ENCODE measurements at regions not wholly inside any gene's neighbourhood (a gene's known extent, or its start where the extent isn't known, plus 50 kb on each side); places are given as distances from the start of the nearest gene placed in this dataset.

DNA sequence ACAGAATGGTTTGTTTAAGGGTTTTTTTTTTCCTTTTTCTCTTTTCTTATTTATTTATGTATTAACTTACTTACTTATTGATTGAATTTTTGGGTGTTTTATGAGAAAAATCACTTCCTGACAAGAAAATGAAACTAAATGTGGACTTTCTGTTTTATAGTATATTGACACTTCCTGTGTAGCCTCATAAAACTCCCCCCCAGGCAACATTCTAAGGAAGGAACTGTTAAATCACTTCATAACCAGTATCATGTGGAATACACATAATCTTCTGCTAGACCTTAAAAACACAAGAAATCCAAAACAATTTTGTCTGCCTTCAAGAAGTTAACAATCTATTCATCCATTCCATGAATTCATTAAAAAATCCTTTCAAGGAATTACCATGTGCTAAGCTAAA, 164.1 kb upstream of the TOM1L1 start:
- Mint-ChIP-seq H3K36me3 (ENCODE audit: low read depth) (peaks cover 2% of the 10 kb centered on the region), H3K9me3 (ENCODE audit: insufficient read depth) (no peaks in the 10 kb centered on the region), H3K27me3 (ENCODE audit: low read depth) (peaks cover 2% of the 10 kb centered on the region), H3K4me3 (no peak overlapping the region), H3K27ac (no peak overlapping the region), H3K4me1 (ENCODE audit: low read depth) (no peaks in the 10 kb centered on the region)
- ATAC-seq (no peak), DNase-seq (no peak)
- ChIA-PET POLR2A (no interaction called here), CTCF (no interaction called here)

DNA sequence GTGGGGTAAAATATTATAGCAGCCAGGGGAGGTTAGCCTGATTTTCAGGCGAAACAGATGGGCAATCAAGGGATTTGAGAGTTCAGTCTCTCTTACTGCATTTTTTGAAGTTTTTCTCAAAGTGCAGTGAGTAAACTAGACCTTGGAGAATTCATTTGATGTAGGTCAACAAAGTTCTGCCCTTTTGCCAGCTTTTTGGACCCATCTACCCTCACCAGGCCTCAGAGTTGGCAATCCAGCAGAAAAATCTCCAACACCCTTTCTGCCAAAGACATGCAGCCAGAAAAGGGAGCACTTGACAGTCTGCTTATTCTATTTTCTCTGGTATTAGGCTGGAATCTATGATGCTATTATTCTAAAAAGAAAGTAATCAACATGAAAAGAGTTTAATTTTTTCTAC, 162.2 kb upstream of the TOM1L1 start:
- Mint-ChIP-seq H3K4me1 (ENCODE audit: low read depth) (no peaks in the 10 kb centered on the region), H3K27me3 (ENCODE audit: low read depth) (peaks cover 2% of the 10 kb centered on the region), H3K9me3 (ENCODE audit: insufficient read depth) (no peaks in the 10 kb centered on the region), H3K36me3 (ENCODE audit: low read depth) (peaks cover 2% of the 10 kb centered on the region), H3K4me3 (no peak overlapping the region), H3K27ac (no peak overlapping the region)
- ChIA-PET CTCF (no interaction called here), POLR2A (no interaction called here)
- DNase-seq (no peak), ATAC-seq (no peak)

DNA sequence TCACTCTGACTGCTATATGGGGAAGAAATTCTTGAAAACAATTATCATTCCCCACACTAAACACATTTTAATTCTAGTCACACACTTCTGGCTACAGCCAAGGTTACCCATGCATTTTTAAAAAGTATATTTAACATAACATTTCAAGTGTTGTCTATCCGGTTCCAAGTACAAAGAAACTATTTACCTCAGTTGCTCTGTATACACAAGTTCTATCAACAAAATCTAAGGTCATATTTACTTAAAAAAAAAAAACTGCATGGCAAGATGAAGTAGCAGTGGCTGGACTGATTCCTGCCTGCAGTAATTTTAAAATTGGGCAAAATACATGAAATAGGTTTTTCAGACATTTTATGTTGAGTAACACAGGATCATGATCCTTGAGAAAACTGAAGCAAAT, 155.9 kb upstream of the TOM1L1 start:
- no peak for ATAC-seq
- DNase-seq, result no peak
- H3K27me3 Mint-ChIP-seq (ENCODE audit: low read depth), result peaks cover 2% of the 10 kb centered on the region
- H3K36me3 Mint-ChIP-seq (ENCODE audit: low read depth), result no peaks in the 10 kb centered on the region
- no peak overlapping the region for H3K27ac Mint-ChIP-seq
- no peak overlapping the region for H3K4me3 Mint-ChIP-seq
- POLR2A ChIA-PET, result no interaction called here
- no peaks in the 10 kb centered on the region for H3K4me1 Mint-ChIP-seq (ENCODE audit: low read depth)
- no peaks in the 10 kb centered on the region for H3K9me3 Mint-ChIP-seq (ENCODE audit: insufficient read depth)
- CTCF ChIA-PET, result no interaction called here

DNA sequence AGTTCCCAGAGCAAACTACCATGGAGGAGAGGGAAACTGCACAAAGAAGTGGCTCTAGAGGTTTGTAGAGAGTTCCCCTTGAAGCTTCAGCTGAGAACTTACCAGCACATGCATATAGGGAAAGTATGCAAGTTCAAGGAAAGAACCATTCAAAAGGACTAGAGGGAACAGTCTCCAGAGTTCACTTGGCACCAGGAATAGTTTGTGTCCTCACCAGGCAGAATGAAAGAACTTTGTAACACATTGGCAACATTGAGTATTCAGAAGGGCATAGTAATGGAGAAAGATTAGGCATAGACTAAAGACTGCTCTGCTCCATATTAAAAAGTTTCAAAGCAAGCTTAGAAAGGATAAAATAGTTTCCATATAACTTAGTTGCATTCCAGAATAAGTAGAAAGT, 155.4 kb upstream of the TOM1L1 start:
- H3K27ac Mint-ChIP-seq, result no peak overlapping the region
- H3K4me3 Mint-ChIP-seq, result no peak overlapping the region
- CTCF ChIA-PET, result no interaction called here
- H3K4me1 Mint-ChIP-seq (ENCODE audit: low read depth), result no peaks in the 10 kb centered on the region
- POLR2A ChIA-PET, result no interaction called here
- no peaks in the 10 kb centered on the region for H3K36me3 Mint-ChIP-seq (ENCODE audit: low read depth)
- ATAC-seq (no peak), DNase-seq (no peak)
- no peaks in the 10 kb centered on the region for H3K9me3 Mint-ChIP-seq (ENCODE audit: insufficient read depth)
- peaks cover 2% of the 10 kb centered on the region for H3K27me3 Mint-ChIP-seq (ENCODE audit: low read depth)

DNA sequence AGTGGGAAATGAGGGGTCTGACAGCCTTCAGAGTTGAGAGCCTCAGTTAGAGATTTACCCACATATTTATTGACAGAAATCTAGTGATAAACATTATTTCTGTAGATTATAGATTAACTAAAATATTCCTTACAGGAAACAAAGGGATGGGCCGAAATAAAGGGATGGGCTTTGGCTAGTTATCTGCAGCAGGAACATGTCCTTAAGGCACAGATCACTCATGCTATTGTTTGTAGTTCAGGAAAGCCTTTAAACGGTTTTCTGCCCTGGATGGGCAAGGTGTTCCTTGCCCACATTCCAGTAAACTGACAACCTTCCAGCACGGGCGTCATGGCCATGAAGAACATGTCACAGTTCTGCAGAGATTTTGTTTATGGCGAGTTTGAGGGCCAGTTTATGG, 154.8 kb upstream of the TOM1L1 start:
- no peaks in the 10 kb centered on the region for H3K36me3 Mint-ChIP-seq (ENCODE audit: low read depth)
- ChIA-PET POLR2A (no interaction called here), CTCF (no interaction called here)
- ATAC-seq (no peak), DNase-seq (no peak)
- no peak overlapping the region for H3K4me3 Mint-ChIP-seq
- no peaks in the 10 kb centered on the region for H3K9me3 Mint-ChIP-seq (ENCODE audit: insufficient read depth)
- H3K4me1 Mint-ChIP-seq (ENCODE audit: low read depth), result no peaks in the 10 kb centered on the region
- H3K27me3 Mint-ChIP-seq (ENCODE audit: low read depth), result peaks cover under 1% of the 10 kb centered on the region
- H3K27ac Mint-ChIP-seq, result no peak overlapping the region

DNA sequence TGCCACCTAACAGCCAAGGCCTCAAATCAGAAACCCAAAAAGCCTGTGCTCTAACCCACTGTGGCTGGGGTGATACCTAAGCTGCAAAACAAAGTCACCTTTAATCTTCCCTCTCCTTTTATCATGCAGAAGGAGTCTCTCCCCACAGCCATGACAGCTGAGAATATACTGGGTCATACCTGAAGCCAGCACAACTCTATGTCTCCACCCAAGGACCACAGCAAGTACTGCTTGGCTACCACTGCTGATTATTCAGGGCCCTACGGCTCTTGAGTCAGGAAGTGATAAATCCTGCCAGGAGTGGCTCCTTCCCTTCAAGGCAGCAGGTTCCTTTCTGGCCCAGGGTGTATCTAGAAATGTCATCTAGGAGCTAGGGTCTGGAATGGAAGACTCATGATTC, 151.5 kb upstream of the TOM1L1 start:
- Mint-ChIP-seq H3K27me3 (ENCODE audit: low read depth) (no peaks in the 10 kb centered on the region), H3K36me3 (ENCODE audit: low read depth) (no peaks in the 10 kb centered on the region), H3K9me3 (ENCODE audit: insufficient read depth) (no peaks in the 10 kb centered on the region), H3K27ac (no peak overlapping the region), H3K4me3 (no peak overlapping the region), H3K4me1 (ENCODE audit: low read depth) (no peaks in the 10 kb centered on the region)
- POLR2A ChIA-PET, result no interaction called here
- no peak for DNase-seq
- CTCF ChIA-PET, result no interaction called here
- ATAC-seq, result no peak

DNA sequence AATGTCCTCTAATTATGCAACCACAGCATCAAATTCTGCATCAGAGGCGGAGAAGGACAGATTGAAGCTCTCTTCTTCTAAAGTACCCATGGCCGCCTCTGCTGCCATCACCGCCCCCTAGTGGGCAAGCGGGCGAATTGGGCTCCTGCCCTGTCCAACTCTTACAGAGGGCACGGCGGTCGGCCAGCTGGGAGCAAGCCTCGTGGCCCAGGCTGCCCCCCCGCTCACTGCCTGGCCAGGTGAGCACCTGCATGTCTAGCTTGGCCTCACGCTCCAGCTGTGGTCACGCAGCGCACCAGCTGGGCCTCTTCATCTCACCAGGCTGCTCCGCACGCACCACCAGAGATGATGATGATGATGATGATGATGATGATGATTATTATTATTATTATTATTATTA, 146.1 kb upstream of the TOM1L1 start:
- Mint-ChIP-seq H3K4me1 (ENCODE audit: low read depth) (no peaks in the 10 kb centered on the region), H3K9me3 (ENCODE audit: insufficient read depth) (no peaks in the 10 kb centered on the region), H3K27ac (no peak overlapping the region), H3K4me3 (no peak overlapping the region), H3K36me3 (ENCODE audit: low read depth) (no peaks in the 10 kb centered on the region), H3K27me3 (ENCODE audit: low read depth) (no peaks in the 10 kb centered on the region)
- no peak for DNase-seq
- ChIA-PET CTCF (no interaction called here), POLR2A (no interaction called here)
- ATAC-seq, result no peak

DNA sequence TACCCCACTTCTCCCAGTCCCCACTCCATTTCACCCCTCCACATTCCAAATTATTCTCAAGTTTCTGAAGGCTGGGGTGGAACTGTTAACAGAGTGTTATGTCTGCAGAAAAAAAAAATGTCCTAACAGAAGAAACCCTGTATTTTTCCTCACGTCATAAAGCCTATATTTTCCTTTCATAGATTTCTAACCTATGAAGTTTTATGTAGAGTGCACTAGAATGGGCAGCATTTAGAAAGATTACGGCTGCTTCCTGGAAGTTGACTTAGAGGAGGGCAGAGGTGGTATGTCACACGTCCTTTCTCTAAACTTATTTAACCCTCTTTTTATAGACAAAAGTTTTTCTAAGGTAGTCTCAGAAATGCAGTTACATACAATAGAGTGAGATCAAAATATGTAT, 139.8 kb upstream of the TOM1L1 start:
- Mint-ChIP-seq H3K9me3 (ENCODE audit: insufficient read depth) (no peaks in the 10 kb centered on the region), H3K27ac (no peak overlapping the region), H3K4me1 (ENCODE audit: low read depth) (no peaks in the 10 kb centered on the region), H3K27me3 (ENCODE audit: low read depth) (no peaks in the 10 kb centered on the region), H3K4me3 (no peak overlapping the region), H3K36me3 (ENCODE audit: low read depth) (no peaks in the 10 kb centered on the region)
- CTCF ChIA-PET, result no interaction called here
- DNase-seq (no peak), ATAC-seq (no peak)
- POLR2A ChIA-PET, result no interaction called here

DNA sequence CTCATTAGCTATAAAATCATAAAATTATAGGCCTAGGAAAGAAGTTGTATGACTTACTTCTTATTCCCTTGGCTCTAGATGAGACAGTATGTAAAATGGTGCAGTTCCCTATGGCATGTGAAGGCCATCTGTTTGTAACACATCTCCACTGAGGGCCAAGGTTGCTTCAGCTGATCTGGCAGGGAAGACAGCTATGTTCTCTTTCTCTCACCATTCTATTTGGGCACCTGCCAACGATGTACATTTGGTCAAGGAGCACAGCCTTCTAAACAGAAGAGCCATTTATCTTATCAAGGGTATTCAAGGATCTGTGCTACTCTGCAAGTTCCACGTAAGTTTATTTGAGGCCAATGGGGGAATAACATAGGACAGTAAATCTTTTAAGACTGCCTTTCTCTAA, 129.8 kb upstream of the TOM1L1 start:
- H3K4me3 Mint-ChIP-seq, result no peak overlapping the region
- ATAC-seq (no peak), DNase-seq (no peak)
- no peaks in the 10 kb centered on the region for H3K4me1 Mint-ChIP-seq (ENCODE audit: low read depth)
- H3K9me3 Mint-ChIP-seq (ENCODE audit: insufficient read depth), result peaks cover 4% of the 10 kb centered on the region
- ChIA-PET POLR2A (no interaction called here), CTCF (no interaction called here)
- H3K36me3 Mint-ChIP-seq (ENCODE audit: low read depth), result no peaks in the 10 kb centered on the region
- H3K27ac Mint-ChIP-seq, result no peak overlapping the region
- no peaks in the 10 kb centered on the region for H3K27me3 Mint-ChIP-seq (ENCODE audit: low read depth)

DNA sequence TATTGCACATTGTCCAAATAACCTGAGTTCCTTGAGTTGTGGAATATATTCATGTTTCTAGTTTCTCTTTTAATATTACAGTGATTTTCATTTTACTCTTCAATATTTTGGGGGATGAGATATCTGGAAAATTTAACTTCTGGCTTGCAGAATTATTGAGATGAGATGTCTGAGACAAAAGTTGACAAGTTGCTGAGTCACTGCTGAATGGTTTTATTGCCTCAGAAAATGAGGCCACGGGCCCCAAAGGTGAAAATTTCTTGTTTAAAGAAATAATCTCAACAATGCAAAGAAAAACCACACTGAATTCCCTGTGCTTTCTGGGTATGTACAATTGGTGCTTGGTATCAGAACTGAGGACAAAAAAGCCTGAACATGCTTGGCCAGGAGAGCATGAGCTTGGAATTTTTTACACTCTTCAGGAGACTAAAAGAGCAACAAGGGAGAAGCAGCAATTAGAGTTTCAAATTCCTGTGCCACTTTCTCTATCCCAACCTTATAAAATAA, 129.2 kb upstream of the TOM1L1 start:
- ATAC-seq (no peak), DNase-seq (no peak)
- Mint-ChIP-seq H3K9me3 (ENCODE audit: insufficient read depth) (peaks cover 4% of the 10 kb centered on the region), H3K27me3 (ENCODE audit: low read depth) (no peaks in the 10 kb centered on the region), H3K4me3 (no peak overlapping the region), H3K27ac (no peak overlapping the region), H3K36me3 (ENCODE audit: low read depth) (no peaks in the 10 kb centered on the region), H3K4me1 (ENCODE audit: low read depth) (no peaks in the 10 kb centered on the region)
- POLR2A ChIA-PET, result no interaction called here
- CTCF ChIA-PET, result no interaction called here

DNA sequence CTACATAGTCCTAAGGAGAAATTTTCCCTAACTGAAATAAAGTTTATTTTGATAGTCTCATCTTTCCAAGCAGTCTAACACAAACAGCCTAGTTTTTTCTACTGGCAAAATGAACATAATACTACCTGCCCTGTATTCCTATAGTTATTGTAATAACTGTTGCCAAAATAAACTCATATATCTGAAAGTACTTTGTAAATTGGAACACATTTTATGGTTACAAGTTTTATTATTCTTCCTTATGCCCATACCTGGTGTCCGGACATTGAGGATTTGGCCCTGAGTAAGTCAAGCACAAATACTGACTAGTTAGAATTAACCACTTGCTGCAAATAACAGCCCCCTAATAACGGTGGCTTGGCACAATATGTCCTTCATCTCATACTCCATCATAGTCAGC, 120.4 kb upstream of the TOM1L1 start:
- CTCF ChIA-PET, result no interaction called here

DNA sequence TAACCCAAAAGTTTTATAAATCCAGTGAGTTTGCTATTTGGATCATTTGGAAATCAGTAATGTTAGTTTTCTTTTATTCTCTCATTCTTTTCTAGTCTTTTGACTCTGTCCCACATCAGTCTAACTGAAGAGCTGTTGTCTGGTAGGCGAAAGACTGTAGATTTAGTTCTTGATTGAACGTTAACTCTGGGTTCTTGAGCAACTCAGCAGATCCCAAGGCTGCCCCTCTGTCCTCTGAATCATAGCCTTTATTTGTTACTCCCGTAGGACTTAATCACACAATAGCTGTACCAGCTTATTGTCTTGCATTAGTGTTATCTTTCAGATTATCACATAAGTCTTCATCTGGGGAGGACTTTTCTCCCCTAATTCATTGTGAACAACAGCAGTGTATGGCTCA, 119.3 kb upstream of the TOM1L1 start:
- H3K36me3 Mint-ChIP-seq (ENCODE audit: low read depth), result no peaks in the 10 kb centered on the region
- H3K4me3 Mint-ChIP-seq, result no peak overlapping the region
- ChIA-PET CTCF (no interaction called here), POLR2A (no interaction called here)
- ATAC-seq (no peak), DNase-seq (no peak)
- no peak overlapping the region for H3K27ac Mint-ChIP-seq
- no peaks in the 10 kb centered on the region for H3K27me3 Mint-ChIP-seq (ENCODE audit: low read depth)
- H3K4me1 Mint-ChIP-seq (ENCODE audit: low read depth), result no peaks in the 10 kb centered on the region
- no peaks in the 10 kb centered on the region for H3K9me3 Mint-ChIP-seq (ENCODE audit: insufficient read depth)

More for the DNA sequence above, 120.4 kb upstream of the TOM1L1 start:
- Mint-ChIP-seq H3K36me3 (ENCODE audit: low read depth) (no peaks in the 10 kb centered on the region), H3K9me3 (ENCODE audit: insufficient read depth) (no peaks in the 10 kb centered on the region), H3K27me3 (ENCODE audit: low read depth) (no peaks in the 10 kb centered on the region), H3K4me1 (ENCODE audit: low read depth) (no peaks in the 10 kb centered on the region), H3K27ac (no peak overlapping the region), H3K4me3 (no peak overlapping the region)
- no peak for DNase-seq
- POLR2A ChIA-PET, result no interaction called here
- ATAC-seq, result no peak

DNA sequence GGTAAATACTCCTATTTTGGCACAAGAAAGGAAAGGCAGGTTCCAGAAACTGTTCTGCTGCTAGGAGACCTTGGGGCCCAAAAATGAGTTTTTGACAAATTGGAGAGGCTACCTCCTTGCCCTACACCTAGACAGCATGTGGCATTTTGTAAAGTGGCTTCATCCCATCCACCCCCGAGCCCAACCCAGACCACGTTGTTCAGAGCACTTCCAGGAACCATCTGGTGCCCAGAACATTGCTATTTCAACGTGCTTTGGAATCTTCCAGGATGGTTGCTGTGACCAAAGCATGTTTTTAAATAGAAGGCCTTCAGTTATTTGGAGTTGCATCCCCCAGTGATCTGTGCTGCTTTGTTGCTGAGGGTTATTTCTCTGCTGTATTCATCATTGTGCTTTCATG, 116.3 kb upstream of the TOM1L1 start:
- no peak for DNase-seq
- no peaks in the 10 kb centered on the region for H3K36me3 Mint-ChIP-seq (ENCODE audit: low read depth)

More for the DNA sequence above, 116.3 kb upstream of the TOM1L1 start:
- Mint-ChIP-seq H3K27ac (no peak overlapping the region), H3K27me3 (ENCODE audit: low read depth) (no peaks in the 10 kb centered on the region), H3K9me3 (ENCODE audit: insufficient read depth) (no peaks in the 10 kb centered on the region), H3K4me1 (ENCODE audit: low read depth) (no peaks in the 10 kb centered on the region), H3K4me3 (no peak overlapping the region)
- POLR2A ChIA-PET, result no interaction called here
- CTCF ChIA-PET, result no interaction called here
- ATAC-seq, result no peak
